K562 (cell line): ENCODE measurements at regions not wholly inside any gene's neighbourhood (a gene's known extent, or its start where the extent isn't known, plus 50 kb on each side); places are given as distances from the start of the nearest gene placed in this dataset.

Experiments used
- ATAC-seq: fragments of 200-7000 bp; cut with Tn5 transposase; 3 replicates; pipeline ENCODE4 v1.9.1; 2020; ENCODE audit warnings: moderate library complexity
- BruUV-seq: library from RNA; stranded (reverse); fragments of 400-500 nt; replicated peaks from 2 replicates; lab custom pipeline; 2021; lab: Mats Ljungman, UMichigan
- CTCF ChIA-PET: fragments of 300-600 bp; formaldehyde crosslinking; extraction: SDS; loops from one replicate; lab custom pipeline; 2021; ENCODE audit warnings: low intra/inter-chr PET ratio; lab: Yijun Ruan, JAX
- POLR2A ChIA-PET: fragments of 300-600, 350-650 bp; sonication (Branson Sonifier 250); formaldehyde crosslinking; extraction: SDS; loops from one replicate; lab custom pipeline; 2021; ENCODE audit warnings: antibody characterized with exemption, inconsistent platforms; lab: Yijun Ruan, JAX
- DNase-seq, 4 experiments: peaks; one replicate each; pipeline versions ENCODE4 v3.0.0 to v3.0.0-alpha.2; 2011 to 2018; ENCODE audit warnings: low spot score in 3 of 4, mixed read lengths in 3 of 4; ENCODE audit errors: extremely low read depth in 1 of 4
- FAIRE-seq: peaks from 2 replicates; lab custom pipeline; 2011; peaks lifted over from hg19 to GRCh38; lab: Jason Lieb, UNC
- H2AFZ ChIP-seq: 2 replicates; pipeline ENCODE4 v1.6.0; 2011; ENCODE audit warnings: low read depth, low read length, control low read depth, inconsistent platforms
- H3K27ac ChIP-seq: fragments of 200-600 bp; 3 replicates; pipeline ENCODE4 v1.8.0; 2011; ENCODE audit warnings: low read depth, mild to moderate bottlenecking, control low read depth, inconsistent platforms, low read length, moderate library complexity, mixed read lengths; ENCODE audit errors: extremely low read depth
- H3K27me3 ChIP-seq, 2 experiments: fragments of 300-600 bp in 1 of 2; 2 replicates in 1 of 2; 3 replicates in 1 of 2; pipeline versions ENCODE4 v1.6.0 to v1.8.0; 2011; ENCODE audit warnings: inconsistent platforms in 2 of 2, low read length in 2 of 2, mild to moderate bottlenecking in 1 of 2, mixed read lengths in 1 of 2, moderate library complexity in 1 of 2; ENCODE audit not compliant: control insufficient read depth in 2 of 2, insufficient read depth in 2 of 2
- H3K36me3 ChIP-seq: fragments of 300-600 bp; 3 replicates; pipeline ENCODE4 v1.8.0; 2011; ENCODE audit warnings: mild to moderate bottlenecking, low read length, inconsistent platforms; ENCODE audit not compliant: control insufficient read depth, insufficient read depth
- H3K4me1 ChIP-seq, 2 experiments: fragments of 200-600 bp in 1 of 2; replicated peaks in 1 of 2; 2 replicates in 1 of 2; 3 replicates in 1 of 2; pipeline versions ENCODE4 v1.5.1 to v1.8.0; 2011; ENCODE audit warnings: inconsistent platforms in 2 of 2, low read length in 2 of 2, mild to moderate bottlenecking in 1 of 2, mixed read lengths in 1 of 2, moderate library complexity in 1 of 2; ENCODE audit not compliant: control insufficient read depth in 2 of 2, insufficient read depth in 2 of 2
- H3K4me2 ChIP-seq: 2 replicates; pipeline ENCODE4 v1.6.1; 2011; ENCODE audit warnings: low read length, control low read depth, inconsistent platforms, mixed read lengths; ENCODE audit not compliant: insufficient read depth
- H3K4me3 ChIP-seq: fragments of 200-600 bp; sonication (generic), shearing (Covaris generic); 2 replicates; pipeline ENCODE4 v1.5.1; 2016; ENCODE audit warnings: control low read depth, inconsistent platforms
- H3K79me2 ChIP-seq: fragments of 200-600 bp; 3 replicates; pipeline ENCODE4 v1.8.0; 2011; ENCODE audit warnings: low read length, inconsistent platforms; ENCODE audit not compliant: control insufficient read depth, insufficient read depth
- H3K9ac ChIP-seq, 2 experiments: 2 replicates each; pipeline versions ENCODE4 v1.6.0 to v1.6.1; 2011; ENCODE audit warnings: low read depth in 2 of 2, low read length in 2 of 2, control low read depth in 1 of 2, inconsistent platforms in 1 of 2, mild to moderate bottlenecking in 1 of 2, mixed read lengths in 1 of 2; ENCODE audit not compliant: insufficient read depth in 1 of 2
- H3K9me1 ChIP-seq: one replicate; pipeline ENCODE4 v1.6.0; 2011; ENCODE audit warnings: inconsistent platforms, mild to moderate bottlenecking, low read length, moderate library complexity; ENCODE audit not compliant: control insufficient read depth, insufficient read depth
- H3K9me3 ChIP-seq: replicated peaks from 2 replicates; pipeline ENCODE4 v1.5.1; 2011; ENCODE audit warnings: low read depth, low read length, inconsistent platforms; ENCODE audit not compliant: control insufficient read depth, insufficient read depth
- H4K20me1 ChIP-seq: replicated peaks from 2 replicates; pipeline ENCODE4 v1.6.1; 2011; ENCODE audit warnings: low read length, inconsistent platforms, mixed read lengths; ENCODE audit not compliant: control insufficient read depth, insufficient read depth
- BRCA1 ChIP-seq, 2 experiments: fragments of 450-650 bp in 1 of 2; sonication (generic) in 1 of 2; formaldehyde crosslinking in 1 of 2; IDR thresholded peaks; 2 replicates each; pipeline versions ENCODE4 v1.5.0 to v1.6.1; 2017 to 2020; ENCODE audit warnings: mild to moderate bottlenecking in 1 of 2, missing genetic modification reagents in 1 of 2
- DDX20 ChIP-seq: fragments of 450-650 bp; IDR thresholded peaks from 2 replicates; pipeline ENCODE4 v1.6.1; 2016; ENCODE audit warnings: missing genetic modification characterization, low read depth, mild to moderate bottlenecking, missing compliant biosample characterization, moderate library complexity
- FOXJ2 ChIP-seq: fragments of 200-800 bp; sonication (Bioruptor generic); IDR thresholded peaks from 2 replicates; pipeline ENCODE4 v1.6.1; 2016; ENCODE audit warnings: missing genetic modification characterization, missing compliant biosample characterization
- GABPB1 ChIP-seq: sonication (generic); formaldehyde crosslinking; IDR thresholded peaks from 2 replicates; pipeline ENCODE4 v1.8.0; 2022; ENCODE audit warnings: mild to moderate bottlenecking, missing genetic modification reagents
- GATA2 ChIP-seq: sonication (generic); formaldehyde crosslinking; IDR thresholded peaks from 2 replicates; pipeline ENCODE4 v1.4.0; 2020; ENCODE audit warnings: mild to moderate bottlenecking, missing genetic modification reagents
- MAFF ChIP-seq: IDR thresholded peaks from 2 replicates; pipeline ENCODE4 v1.6.1; 2012; ENCODE audit warnings: low read length, improper control_type of control experiment
- SRSF3 ChIP-seq: fragments of 200-400 bp; formaldehyde crosslinking; IDR thresholded peaks from 2 replicates; pipeline ENCODE4 v1.6.1; 2016; ENCODE audit warnings: mild to moderate bottlenecking, low read length, moderate library complexity; ENCODE audit not compliant: insufficient read depth
- SRSF7 ChIP-seq: fragments of 200-400 bp; formaldehyde crosslinking; optimal IDR thresholded peaks from 2 replicates; pipeline ENCODE3; 2017; ENCODE audit warnings: mild to moderate bottlenecking, low read depth, low read length
- ZEB2 ChIP-seq: fragments of 450-650 bp; IDR thresholded peaks from 2 replicates; pipeline ENCODE4 v1.6.1; 2016
- ZNF24 ChIP-seq: fragments of 450-650 bp; IDR thresholded peaks from 2 replicates; pipeline ENCODE4 v1.6.1; 2016
- ZNF583 ChIP-seq: fragments of 250-450 bp; sonication (Bioruptor Pico); IDR thresholded peaks from 2 replicates; pipeline ENCODE4 v1.4.0; 2020
- WGBS: fragments of 100-300 bp; shearing (Covaris generic); methylation state at CpG from one replicate; pipeline ENCODE4 v1.1.6; 2016; ENCODE audit warnings: low coverage, mixed read lengths; ENCODE audit not compliant: insufficient coverage; ENCODE audit errors: missing lambda C conversion rate; 5-methylcytosine and 5-hydroxymethylcytosine counted together
- in situ Hi-C: fragments of 300-500 bp; cut with MboI; formaldehyde crosslinking; loops from 4 replicates; pipeline ENCODE4 v1.15.0; 2018; ENCODE audit warnings: inconsistent platforms, mixed read lengths
- intact Hi-C: fragments of 100-400 bp; cut with micrococcal nuclease; formaldehyde crosslinking; loops from 2 replicates; pipeline ENCODE4 v1.14.2; 2022
- TF ChIP-seq, protein P1 (sequence below): fragments of 450-650 bp; conservative IDR thresholded peaks from 2 replicates; pipeline ENCODE4 v1.6.1; 2016; ENCODE audit warnings: missing genetic modification characterization, low read depth, mild to moderate bottlenecking, control low read depth, missing compliant biosample characterization
- TF ChIP-seq, protein P2 (sequence below): fragments of 250-450 bp; sonication (Bioruptor Pico); IDR thresholded peaks from 2 replicates; pipeline ENCODE4 v1.4.0; 2020
- TF ChIP-seq, protein P3 (sequence below), 2 experiments: fragments of 150-350 bp in 1 of 2; IDR thresholded peaks; 2 replicates each; pipeline ENCODE4 v1.6.1; 2012 to 2016; ENCODE audit warnings: low read depth in 2 of 2, low read length in 2 of 2, mild to moderate bottlenecking in 1 of 2, moderate library complexity in 1 of 2
- TF ChIP-seq, protein P4 (sequence below): fragments of 450-650 bp; IDR thresholded peaks from 2 replicates; pipeline ENCODE4 v1.6.1; 2018; ENCODE audit warnings: mild to moderate bottlenecking, low read depth; ENCODE audit not compliant: partially characterized antibody

DNA sequence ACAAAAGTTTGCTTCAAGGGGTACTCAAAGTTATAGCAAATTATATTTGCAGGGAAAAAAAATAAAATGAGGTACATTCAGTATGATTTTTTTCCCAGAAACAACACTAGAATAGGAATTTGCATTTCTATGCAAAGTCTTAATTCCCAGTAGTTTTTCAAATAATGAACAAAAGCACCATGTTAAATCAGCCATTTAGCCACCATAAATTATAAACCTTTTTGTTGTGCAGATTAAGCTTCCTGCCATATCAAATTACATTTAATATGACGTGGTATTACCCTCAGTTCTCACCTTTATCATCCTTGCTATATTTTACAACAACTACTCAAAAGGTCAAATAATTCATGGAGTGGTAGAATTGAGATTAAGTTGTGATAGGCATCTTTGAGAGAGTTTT lies 136.6 kb upstream of the FRY start:
- WGBS: 0% methylated on average over 1 of the region's 1 CpG
- Histone ChIP-seq H3K79me2 (no peaks in the 10 kb centered on the region), H3K4me3 (no peak overlapping the region), H3K9me3 (no peaks in the 10 kb centered on the region), H3K9ac (no peak overlapping the region), H3K9me1 (no peaks in the 10 kb centered on the region), H2AFZ (no peak overlapping the region), H3K4me2 (no peak overlapping the region), H3K36me3 (no peaks in the 10 kb centered on the region), H3K27ac (no peak overlapping the region), H4K20me1 (no peaks in the 10 kb centered on the region), H3K27me3 (no peaks in the 10 kb centered on the region), H3K4me1 (no peaks in the 10 kb centered on the region)
- in situ Hi-C loops (no loop called here), intact Hi-C loops (no loop called here)
- ChIA-PET POLR2A (no interaction called here), CTCF (no interaction called here)
- FAIRE-seq (no peak), ATAC-seq (no peak), DNase-seq (no peak)
- BruUV-seq: no TSS peak
- TF ChIP-seq GATA2 (CRISPR knock-in tag): no peak
- TF ChIP-seq, protein P1, sequence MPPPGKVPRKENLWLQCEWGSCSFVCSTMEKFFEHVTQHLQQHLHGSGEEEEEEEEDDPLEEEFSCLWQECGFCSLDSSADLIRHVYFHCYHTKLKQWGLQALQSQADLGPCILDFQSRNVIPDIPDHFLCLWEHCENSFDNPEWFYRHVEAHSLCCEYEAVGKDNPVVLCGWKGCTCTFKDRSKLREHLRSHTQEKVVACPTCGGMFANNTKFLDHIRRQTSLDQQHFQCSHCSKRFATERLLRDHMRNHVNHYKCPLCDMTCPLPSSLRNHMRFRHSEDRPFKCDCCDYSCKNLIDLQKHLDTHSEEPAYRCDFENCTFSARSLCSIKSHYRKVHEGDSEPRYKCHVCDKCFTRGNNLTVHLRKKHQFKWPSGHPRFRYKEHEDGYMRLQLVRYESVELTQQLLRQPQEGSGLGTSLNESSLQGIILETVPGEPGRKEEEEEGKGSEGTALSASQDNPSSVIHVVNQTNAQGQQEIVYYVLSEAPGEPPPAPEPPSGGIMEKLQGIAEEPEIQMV: no peak
- no peak for TF ChIP-seq ZNF583 (CRISPR knock-in tag)
- TF ChIP-seq GABPB1: no peak
- TF ChIP-seq DDX20 (tag): no peak
- TF ChIP-seq, protein P2, sequence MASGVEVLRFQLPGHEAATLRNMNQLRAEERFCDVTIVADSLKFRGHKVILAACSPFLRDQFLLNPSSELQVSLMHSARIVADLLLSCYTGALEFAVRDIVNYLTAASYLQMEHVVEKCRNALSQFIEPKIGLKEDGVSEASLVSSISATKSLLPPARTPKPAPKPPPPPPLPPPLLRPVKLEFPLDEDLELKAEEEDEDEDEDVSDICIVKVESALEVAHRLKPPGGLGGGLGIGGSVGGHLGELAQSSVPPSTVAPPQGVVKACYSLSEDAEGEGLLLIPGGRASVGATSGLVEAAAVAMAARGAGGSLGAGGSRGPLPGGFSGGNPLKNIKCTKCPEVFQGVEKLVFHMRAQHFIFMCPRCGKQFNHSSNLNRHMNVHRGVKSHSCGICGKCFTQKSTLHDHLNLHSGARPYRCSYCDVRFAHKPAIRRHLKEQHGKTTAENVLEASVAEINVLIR (CRISPR knock-in tag): no peak
- TF ChIP-seq FOXJ2: no peak
- no peak for TF ChIP-seq ZNF24
- no peak for TF ChIP-seq SRSF7
- TF ChIP-seq SRSF3: no peak
- TF ChIP-seq, protein P3, sequence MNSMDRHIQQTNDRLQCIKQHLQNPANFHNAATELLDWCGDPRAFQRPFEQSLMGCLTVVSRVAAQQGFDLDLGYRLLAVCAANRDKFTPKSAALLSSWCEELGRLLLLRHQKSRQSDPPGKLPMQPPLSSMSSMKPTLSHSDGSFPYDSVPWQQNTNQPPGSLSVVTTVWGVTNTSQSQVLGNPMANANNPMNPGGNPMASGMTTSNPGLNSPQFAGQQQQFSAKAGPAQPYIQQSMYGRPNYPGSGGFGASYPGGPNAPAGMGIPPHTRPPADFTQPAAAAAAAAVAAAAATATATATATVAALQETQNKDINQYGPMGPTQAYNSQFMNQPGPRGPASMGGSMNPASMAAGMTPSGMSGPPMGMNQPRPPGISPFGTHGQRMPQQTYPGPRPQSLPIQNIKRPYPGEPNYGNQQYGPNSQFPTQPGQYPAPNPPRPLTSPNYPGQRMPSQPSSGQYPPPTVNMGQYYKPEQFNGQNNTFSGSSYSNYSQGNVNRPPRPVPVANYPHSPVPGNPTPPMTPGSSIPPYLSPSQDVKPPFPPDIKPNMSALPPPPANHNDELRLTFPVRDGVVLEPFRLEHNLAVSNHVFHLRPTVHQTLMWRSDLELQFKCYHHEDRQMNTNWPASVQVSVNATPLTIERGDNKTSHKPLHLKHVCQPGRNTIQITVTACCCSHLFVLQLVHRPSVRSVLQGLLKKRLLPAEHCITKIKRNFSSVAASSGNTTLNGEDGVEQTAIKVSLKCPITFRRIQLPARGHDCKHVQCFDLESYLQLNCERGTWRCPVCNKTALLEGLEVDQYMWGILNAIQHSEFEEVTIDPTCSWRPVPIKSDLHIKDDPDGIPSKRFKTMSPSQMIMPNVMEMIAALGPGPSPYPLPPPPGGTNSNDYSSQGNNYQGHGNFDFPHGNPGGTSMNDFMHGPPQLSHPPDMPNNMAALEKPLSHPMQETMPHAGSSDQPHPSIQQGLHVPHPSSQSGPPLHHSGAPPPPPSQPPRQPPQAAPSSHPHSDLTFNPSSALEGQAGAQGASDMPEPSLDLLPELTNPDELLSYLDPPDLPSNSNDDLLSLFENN (IDR thresholded peaks at IDR 0.05; ENCODE audit: low read depth in 2 of 2, low read length in 2 of 2): no peak
- no peak for TF ChIP-seq ZEB2
- no peak for TF ChIP-seq BRCA1 (IDR thresholded peaks at IDR 0.05)
- TF ChIP-seq BRCA1 (CRISPR knock-in tag; IDR thresholded peaks at IDR 0.05): no peak
- TF ChIP-seq MAFF: no peak
- TF ChIP-seq, protein P4, sequence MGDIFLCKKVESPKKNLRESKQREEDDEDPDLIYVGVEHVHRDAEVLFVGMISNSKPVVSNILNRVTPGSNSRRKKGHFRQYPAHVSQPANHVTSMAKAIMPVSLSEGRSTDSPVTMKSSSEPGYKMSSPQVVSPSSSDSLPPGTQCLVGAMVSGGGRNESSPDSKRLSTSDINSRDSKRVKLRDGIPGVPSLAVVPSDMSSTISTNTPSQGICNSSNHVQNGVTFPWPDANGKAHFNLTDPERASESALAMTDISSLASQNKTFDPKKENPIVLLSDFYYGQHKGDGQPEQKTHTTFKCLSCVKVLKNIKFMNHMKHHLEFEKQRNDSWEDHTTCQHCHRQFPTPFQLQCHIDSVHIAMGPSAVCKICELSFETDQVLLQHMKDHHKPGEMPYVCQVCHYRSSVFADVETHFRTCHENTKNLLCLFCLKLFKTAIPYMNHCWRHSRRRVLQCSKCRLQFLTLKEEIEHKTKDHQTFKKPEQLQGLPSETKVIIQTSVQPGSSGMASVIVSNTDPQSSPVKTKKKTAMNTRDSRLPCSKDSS: no peak
